H9 (cell line): ENCODE measurements at regions not wholly inside any gene's neighbourhood (a gene's known extent, or its start where the extent isn't known, plus 50 kb on each side); places are given as distances from the start of the nearest gene placed in this dataset.

Experiments
- DNase-seq: peaks from one replicate; pipeline ENCODE4 v3.0.0-alpha.2; 2017
- H2AFZ ChIP-seq: one replicate; pipeline ENCODE4 v1.6.1; 2013; ENCODE audit warnings: mild to moderate bottlenecking, low read length, control low read depth, moderate library complexity
- H2AK5ac ChIP-seq: 2 replicates; pipeline ENCODE4 v1.6.1; 2013; ENCODE audit warnings: low read length, control low read depth, mixed read lengths; ENCODE audit not compliant: insufficient read length
- H2BK120ac ChIP-seq: one replicate; pipeline ENCODE4 v1.6.1; 2013; ENCODE audit warnings: low read depth, mild to moderate bottlenecking, low read length, control low read depth, inconsistent platforms; ENCODE audit not compliant: poor library complexity, severe bottlenecking
- H2BK12ac ChIP-seq: 2 replicates; pipeline ENCODE4 v1.6.1; 2013; ENCODE audit warnings: low read length, control low read depth, mixed read lengths, low read depth; ENCODE audit not compliant: insufficient read length
- H2BK15ac ChIP-seq: 2 replicates; pipeline ENCODE4 v1.6.1; 2013; ENCODE audit warnings: low read depth, low read length, control low read depth
- H2BK20ac ChIP-seq: one replicate; pipeline ENCODE4 v1.6.1; 2013; ENCODE audit warnings: low read depth, mild to moderate bottlenecking, low read length, control low read depth, inconsistent platforms; ENCODE audit not compliant: poor library complexity, severe bottlenecking
- H2BK5ac ChIP-seq: 2 replicates; pipeline ENCODE4 v1.6.1; 2013; ENCODE audit warnings: low read length, control low read depth, mixed read lengths; ENCODE audit not compliant: insufficient read length
- H3K14ac ChIP-seq: 2 replicates; pipeline ENCODE4 v1.6.1; 2013; ENCODE audit warnings: low read length, control low read depth; ENCODE audit not compliant: insufficient read depth
- H3K18ac ChIP-seq: 2 replicates; pipeline ENCODE4 v1.6.1; 2013; ENCODE audit warnings: low read depth, mild to moderate bottlenecking, mixed read lengths, low read length, control low read depth; ENCODE audit not compliant: insufficient read length
- H3K23ac ChIP-seq: 2 replicates; pipeline ENCODE4 v1.6.1; 2013; ENCODE audit warnings: low read length, control low read depth, mixed read lengths, low read depth; ENCODE audit not compliant: insufficient read length
- H3K23me2 ChIP-seq: 2 replicates; pipeline ENCODE4 v1.6.1; 2013; ENCODE audit warnings: low read depth, mild to moderate bottlenecking, mixed read lengths, low read length, control low read depth; ENCODE audit not compliant: insufficient read length, poor library complexity, severe bottlenecking
- H3K27ac ChIP-seq: 2 replicates; pipeline ENCODE4 v1.5.1; 2013; ENCODE audit warnings: low read length, control low read depth, mixed read lengths, low read depth; ENCODE audit not compliant: insufficient read length
- H3K27me3 ChIP-seq: 2 replicates; pipeline ENCODE4 v1.6.1; 2013; ENCODE audit warnings: low read length, control low read depth, inconsistent platforms; ENCODE audit not compliant: insufficient read depth
- H3K4ac ChIP-seq: 2 replicates; pipeline ENCODE4 v1.6.1; 2013; ENCODE audit warnings: low read depth, mild to moderate bottlenecking, control low read depth, inconsistent platforms, low read length, moderate library complexity
- H3K4me1 ChIP-seq: 2 replicates; pipeline ENCODE4 v1.6.1; 2013; ENCODE audit warnings: low read length, control low read depth, inconsistent platforms; ENCODE audit not compliant: insufficient read depth
- H3K4me2 ChIP-seq: 2 replicates; pipeline ENCODE4 v1.6.1; 2013; ENCODE audit warnings: low read length, control low read depth, mixed read lengths; ENCODE audit not compliant: insufficient read length, insufficient read depth
- H3K56ac ChIP-seq: 2 replicates; pipeline ENCODE4 v1.6.1; 2013; ENCODE audit warnings: low read depth, mild to moderate bottlenecking, mixed read lengths, low read length, control low read depth; ENCODE audit not compliant: insufficient read length
- H3K79me1 ChIP-seq: 2 replicates; pipeline ENCODE4 v1.6.1; 2013; ENCODE audit warnings: low read depth, mild to moderate bottlenecking, moderate library complexity, low read length, control low read depth, inconsistent platforms; ENCODE audit not compliant: insufficient read depth, poor library complexity, severe bottlenecking
- H3K79me2 ChIP-seq: 2 replicates; pipeline ENCODE4 v1.6.1; 2013; ENCODE audit warnings: low read length, control low read depth, inconsistent platforms; ENCODE audit not compliant: insufficient read depth
- H3K9ac ChIP-seq: 2 replicates; pipeline ENCODE4 v1.6.1; 2013; ENCODE audit warnings: low read length, control low read depth, mixed read lengths; ENCODE audit not compliant: insufficient read length; ENCODE audit errors: extremely low read depth
- H3K9me3 ChIP-seq: one replicate; pipeline ENCODE4 v1.6.1; 2013; ENCODE audit warnings: low read depth, low read length, inconsistent platforms; ENCODE audit not compliant: control insufficient read depth
- H3T11ph ChIP-seq: one replicate; pipeline ENCODE4 v1.6.1; 2013; ENCODE audit warnings: mild to moderate bottlenecking, low read length, control low read depth, inconsistent platforms
- H4K20me1 ChIP-seq: one replicate; pipeline ENCODE4 v1.6.1; 2013; ENCODE audit not compliant: control insufficient read depth, insufficient read length, insufficient read depth
- H4K5ac ChIP-seq: 2 replicates; pipeline ENCODE4 v1.6.1; 2013; ENCODE audit warnings: low read depth, mild to moderate bottlenecking, mixed read lengths, low read length, control low read depth; ENCODE audit not compliant: insufficient read length
- H4K8ac ChIP-seq: replicated peaks from 2 replicates; pipeline ENCODE4 v1.6.1; 2013; ENCODE audit warnings: low read length, control low read depth, mixed read lengths, low read depth; ENCODE audit not compliant: insufficient read length
- H4K91ac ChIP-seq: 2 replicates; pipeline ENCODE4 v1.6.1; 2013; ENCODE audit warnings: low read depth, mild to moderate bottlenecking, moderate library complexity, mixed read lengths, low read length, control low read depth; ENCODE audit not compliant: insufficient read length
- H3K27ac Mint-ChIP-seq, 3 experiments: 2 replicates in 2 of 3; 3 replicates in 1 of 3; pipeline ENCODE4 v1.8.0; 2020 to 2021; ENCODE audit warnings: mixed read lengths in 3 of 3, mild to moderate bottlenecking in 1 of 3, moderate library complexity in 1 of 3
- H3K27me3 Mint-ChIP-seq: 2 replicates; pipeline ENCODE4 v1.8.0; 2021; ENCODE audit warnings: low read depth, mild to moderate bottlenecking, moderate library complexity, mixed read lengths
- H3K36me3 Mint-ChIP-seq, 3 experiments: 2 replicates in 2 of 3; 3 replicates in 1 of 3; pipeline ENCODE4 v1.8.0; 2020 to 2021; ENCODE audit warnings: low read depth in 3 of 3, mixed read lengths in 3 of 3; ENCODE audit not compliant: insufficient read depth in 1 of 3
- H3K4me1 Mint-ChIP-seq, 2 experiments: 2 replicates each; pipeline ENCODE4 v1.8.0; 2020; ENCODE audit warnings: mixed read lengths in 2 of 2
- H3K4me3 Mint-ChIP-seq, 2 experiments: 2 replicates in 1 of 2; 3 replicates in 1 of 2; pipeline ENCODE4 v1.8.0; 2020 to 2021; ENCODE audit warnings: mild to moderate bottlenecking in 2 of 2, mixed read lengths in 2 of 2, moderate library complexity in 1 of 2
- H3K9me3 Mint-ChIP-seq, 2 experiments: 2 replicates in 1 of 2; 3 replicates in 1 of 2; pipeline ENCODE4 v1.8.0; 2020; ENCODE audit warnings: mild to moderate bottlenecking in 2 of 2, mixed read lengths in 2 of 2, moderate library complexity in 1 of 2
- CTCF ChIP-seq: fragments of 200-600 bp; sonication (generic); conservative IDR thresholded peaks from 3 replicates; pipeline ENCODE4 v1.8.0; 2021; ENCODE audit warnings: antibody characterized with exemption, mild to moderate bottlenecking
- WGBS: extraction: QIAGEN DNeasy Blood & Tissue Kit; methylation state at CpG from one replicate; pipeline ENCODE4 v1.1.7; 2013; ENCODE audit warnings: missing lambda C conversion rate, low lambda C conversion rate, mixed read lengths; ENCODE audit not compliant: insufficient read length; ENCODE audit errors: extremely low coverage; 5-methylcytosine and 5-hydroxymethylcytosine counted together

- no peak overlapping the region for H4K5ac ChIP-seq
- no peaks in the 10 kb centered on the region for H3K23me2 ChIP-seq
- WGBS = no CpG with 5 or more reads among the region's 1 CpG
- H3K4me1 ChIP-seq = no peaks in the 10 kb centered on the region
- no peak overlapping the region for H2AK5ac ChIP-seq
- H2BK12ac ChIP-seq = no peak overlapping the region
- no peak overlapping the region for H2BK15ac ChIP-seq
- no peak overlapping the region for H4K91ac ChIP-seq
- no peak overlapping the region for H3K18ac ChIP-seq
- peaks cover 39% of the 10 kb centered on the region for H3K27me3 Mint-ChIP-seq
- no peaks in the 10 kb centered on the region for H3K79me2 ChIP-seq
- H2BK20ac ChIP-seq = no peak overlapping the region
- no peaks in the 10 kb centered on the region for H3K79me1 ChIP-seq
- H3K4me1 Mint-ChIP-seq = peaks cover 9 to 13% of the 10 kb centered on the region in 2 experiments
- no peak overlapping the region for H3K27ac Mint-ChIP-seq
- no peaks in the 10 kb centered on the region; the same call in 1 of the 2 replicates for H3K27me3 ChIP-seq
- no peak overlapping the region for H3K14ac ChIP-seq
- no peak overlapping the region for H2BK120ac ChIP-seq
- H3K36me3 Mint-ChIP-seq = peaks cover 4 to 17% (median 8%) of the 10 kb centered on the region in 3 experiments; a peak in 6 of 7 replicates
- H2AFZ ChIP-seq = no peak overlapping the region
- no peak overlapping the region for H3T11ph ChIP-seq
- no peak for TF ChIP-seq CTCF
- no peak overlapping the region for H3K4me2 ChIP-seq
- no peak overlapping the region for H3K27ac ChIP-seq
- H3K4me3 Mint-ChIP-seq = no peak overlapping the region
- no peak overlapping the region for H4K8ac ChIP-seq
- no peaks in the 10 kb centered on the region for H4K20me1 ChIP-seq
- peaks cover 14 to 15% of the 10 kb centered on the region in 2 experiments for H3K9me3 Mint-ChIP-seq
- no peak overlapping the region for H2BK5ac ChIP-seq
- no peak for DNase-seq
- H3K9me3 ChIP-seq = peaks cover 6% of the 10 kb centered on the region
- H3K23ac ChIP-seq = no peak overlapping the region
- H3K56ac ChIP-seq = no peak overlapping the region
- no peak overlapping the region for H3K9ac ChIP-seq
- no peak overlapping the region for H3K4ac ChIP-seq
Measured at GRCh38 chr6:165886169-165886568, 223.1 kb upstream of the PDE10A start.
